UCSD-AML1 (cell line): ENCODE measurements at regions not wholly inside any gene's neighbourhood (a gene's known extent, or its start where the extent isn't known, plus 50 kb on each side); places are given as distances from the start of the nearest gene placed in this dataset.

ENCODE experiments used
- DNase-seq: peaks from one replicate; lab custom pipeline; 2025; ENCODE audit not compliant: unreplicated experiment; lab: John Stamatoyannopoulos, UW

DNA sequence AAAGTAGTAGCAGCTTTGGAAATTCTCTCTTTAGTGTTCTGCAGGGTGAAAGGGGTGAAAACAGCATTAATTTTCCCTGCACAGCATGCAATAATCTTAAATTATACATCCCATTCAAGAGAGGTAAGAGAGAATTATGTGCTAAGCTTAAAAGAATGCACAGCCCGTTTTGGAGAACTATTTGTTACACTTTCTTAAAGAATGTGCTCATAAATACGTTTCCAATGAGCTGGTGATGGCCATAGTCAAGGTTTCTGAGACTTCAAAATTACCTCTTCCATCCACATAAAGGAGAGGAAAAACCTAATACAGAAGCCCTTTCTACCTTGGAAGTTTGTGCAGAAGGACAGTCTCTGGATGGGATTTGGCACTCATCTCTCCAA is 766.7 kb upstream of the TENM3 start:
- no peak for DNase-seq

DNA sequence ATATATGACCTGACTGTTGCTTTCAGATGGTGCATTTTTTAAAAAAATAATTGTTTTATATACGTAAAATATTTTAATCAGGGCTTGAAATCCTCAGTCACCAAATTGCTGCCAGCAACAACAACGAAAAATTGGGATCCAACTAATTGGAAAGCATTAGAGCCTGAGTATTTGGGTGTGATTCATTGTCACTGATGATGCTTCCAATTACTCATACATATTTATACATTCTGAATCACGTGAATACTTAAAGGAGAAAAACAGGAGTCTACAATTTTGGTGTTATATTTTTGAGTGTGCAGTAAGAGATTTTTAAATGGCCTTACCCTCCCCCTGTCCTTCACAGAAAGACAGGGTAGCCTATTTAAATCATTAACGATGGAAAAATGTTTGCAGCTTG is 765.6 kb upstream of the TENM3 start:
- no peak for DNase-seq

DNA sequence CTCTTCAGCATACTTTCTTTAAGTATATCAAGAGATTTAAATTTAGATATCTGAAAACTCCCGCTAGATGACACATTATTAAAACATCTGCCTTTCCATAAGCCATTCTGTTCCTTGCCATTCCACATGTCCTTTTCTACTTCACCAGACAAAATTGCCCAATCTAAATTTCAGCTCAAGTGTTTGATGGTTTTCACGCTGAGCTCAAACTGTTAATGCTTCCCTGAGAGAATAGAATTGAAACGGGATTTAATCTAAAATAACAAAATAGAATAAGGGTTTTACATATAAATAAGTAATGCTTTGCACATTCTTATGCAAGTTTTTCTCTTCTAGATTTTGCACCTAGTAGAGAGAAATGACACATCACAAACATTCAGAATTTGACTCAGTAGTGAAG is 764.5 kb upstream of the TENM3 start:
- DNase-seq: no peak

DNA sequence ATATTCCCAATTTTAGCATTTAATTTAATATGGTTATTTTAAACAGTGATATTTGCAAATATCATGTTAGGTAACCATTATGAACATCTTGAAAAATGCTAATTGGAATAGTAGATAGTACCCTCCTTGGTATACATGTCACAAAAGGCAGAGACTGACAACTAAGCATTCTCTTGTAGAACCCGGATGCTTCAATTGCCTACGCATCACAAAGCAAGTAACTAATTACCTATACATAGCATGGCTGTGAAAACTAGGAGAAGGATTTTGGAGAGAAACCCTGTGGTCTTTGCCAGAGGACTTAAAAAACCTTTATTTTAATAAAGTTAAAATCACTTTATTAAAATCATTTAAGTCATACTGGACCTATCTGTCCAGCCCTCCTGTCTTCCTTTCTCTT is 764.1 kb upstream of the TENM3 start:
- no peak for DNase-seq

DNA sequence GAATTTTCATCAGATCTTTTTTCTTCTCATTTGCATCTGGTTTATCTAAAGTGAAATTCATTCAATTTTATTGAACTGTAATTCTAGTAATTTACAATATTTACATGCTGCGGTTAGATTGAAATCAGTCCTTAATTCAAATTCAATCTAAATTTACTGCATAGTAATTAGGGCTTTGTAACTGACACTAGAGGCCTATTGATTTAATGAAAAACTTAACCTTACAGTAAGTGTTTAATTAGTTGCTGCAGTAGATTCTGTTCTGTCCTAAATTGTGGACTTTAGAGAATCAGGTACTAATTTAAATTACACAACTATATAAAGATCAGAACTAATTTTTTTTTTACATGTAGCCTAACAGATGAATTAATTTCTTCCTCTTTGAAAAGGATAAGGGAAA is 758.8 kb upstream of the TENM3 start:
- DNase-seq: no peak

DNA sequence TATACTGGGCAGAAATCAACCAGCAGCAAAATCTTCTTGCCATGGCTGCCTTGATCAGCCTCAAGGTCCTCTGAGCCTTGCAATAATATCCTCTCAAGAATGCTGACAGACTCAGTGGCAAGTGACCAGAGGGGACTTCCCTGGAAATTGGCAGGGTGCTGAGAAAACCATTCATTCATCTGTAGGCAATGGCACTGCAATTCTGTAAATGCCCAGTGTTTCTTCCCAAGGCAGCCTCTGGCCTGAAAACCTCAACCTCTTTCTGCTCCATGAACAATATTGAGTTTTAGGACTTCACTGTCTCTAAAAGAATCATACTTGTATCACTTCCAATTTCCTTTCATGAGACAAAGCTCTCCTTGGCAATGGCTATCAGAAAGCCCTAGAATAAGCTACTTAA is 754.3 kb upstream of the TENM3 start:
- DNase-seq: no peak

DNA sequence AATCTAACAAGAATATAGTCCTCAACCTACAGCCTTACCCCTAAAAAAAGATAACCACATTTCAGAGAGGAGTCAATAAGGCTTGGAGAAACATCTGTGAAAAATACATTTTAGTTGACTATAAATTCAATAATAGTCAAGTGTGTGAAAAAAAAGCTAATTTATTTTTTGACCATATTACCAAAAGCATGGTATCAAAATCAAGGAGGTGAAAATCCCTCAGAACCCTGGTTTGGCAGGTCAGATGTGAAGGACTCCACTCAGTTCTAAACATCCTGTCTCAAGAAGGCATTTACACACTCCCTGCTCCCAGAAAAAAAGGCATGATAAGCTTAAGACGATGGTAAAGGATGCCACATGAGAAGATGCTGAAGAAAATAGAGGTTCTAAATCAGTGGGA is 745.1 kb upstream of the TENM3 start:
- DNase-seq: no peak

DNA sequence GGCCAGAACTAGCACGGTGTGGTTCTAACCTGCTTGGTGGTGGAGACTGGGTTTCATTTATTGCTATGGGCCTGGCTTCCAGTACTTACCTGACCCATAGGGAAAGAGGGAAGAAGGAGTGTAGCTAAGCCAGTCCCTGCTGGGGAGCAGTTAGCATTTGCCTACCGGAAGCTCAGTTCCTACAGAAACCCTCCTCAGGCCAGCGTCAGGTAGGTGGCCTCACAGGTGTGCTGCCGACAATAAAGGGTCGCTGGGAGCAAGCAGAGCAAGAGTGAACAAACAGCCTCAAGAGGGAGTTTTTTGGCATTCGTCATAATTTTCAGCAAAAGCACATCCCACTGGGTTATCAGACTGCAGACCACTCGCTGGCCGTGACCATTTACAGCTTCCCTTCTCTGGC is 740.6 kb upstream of the TENM3 start:
- DNase-seq: no peak

DNA sequence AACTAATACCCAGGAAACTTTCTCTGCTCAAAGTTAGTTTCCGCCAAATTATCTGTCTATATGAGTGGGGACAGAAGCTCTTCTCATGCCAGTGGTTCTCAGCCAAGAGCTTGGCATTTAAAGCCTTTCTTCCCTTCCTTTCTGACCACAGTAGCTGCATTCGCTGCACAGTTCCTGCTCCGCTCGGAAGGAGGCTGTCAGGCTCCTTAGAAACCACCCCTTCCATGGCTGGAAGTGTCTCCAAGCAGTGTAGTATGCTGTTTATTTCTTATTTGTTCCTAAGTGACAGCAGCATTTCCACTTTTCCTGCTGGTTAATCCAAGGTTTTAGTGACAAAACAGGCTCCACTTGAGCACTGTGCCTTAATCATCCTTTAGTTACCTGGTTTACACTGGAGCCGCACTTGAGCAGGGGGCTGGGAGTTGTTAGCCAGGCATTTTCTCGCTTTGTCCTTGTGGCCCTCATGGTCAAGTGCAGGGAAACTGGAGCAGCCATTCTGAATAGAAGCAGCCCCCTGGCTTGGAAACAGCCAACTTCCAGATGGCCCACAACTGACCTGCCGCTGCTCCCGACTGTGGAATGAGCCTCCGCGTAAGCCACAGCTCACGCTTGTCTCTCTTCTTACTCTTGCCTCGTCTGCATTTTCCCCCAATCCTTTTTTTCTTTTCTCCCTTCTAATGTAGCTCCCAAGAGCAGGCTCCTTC is 739.4 kb upstream of the TENM3 start:
- DNase-seq: no peak

DNA sequence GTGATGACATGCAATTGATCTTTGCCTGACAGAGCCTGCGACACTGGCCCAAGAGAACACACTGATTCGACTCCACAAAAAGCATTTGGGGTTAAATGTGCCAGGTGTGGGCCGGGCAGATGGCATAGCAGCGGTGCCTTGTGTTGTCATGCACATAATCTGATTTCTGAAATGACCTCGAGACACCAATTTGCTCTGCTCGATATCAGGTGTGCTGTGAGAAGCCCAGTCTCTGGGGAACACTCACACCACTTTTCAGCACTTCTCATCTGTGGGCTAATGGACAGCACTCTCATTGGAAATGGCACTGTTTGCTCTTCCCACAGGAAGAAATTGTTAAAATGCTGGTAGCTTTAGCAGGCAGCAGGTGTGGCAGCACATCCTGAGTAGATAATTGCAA is 738.3 kb upstream of the TENM3 start:
- no peak for DNase-seq

DNA sequence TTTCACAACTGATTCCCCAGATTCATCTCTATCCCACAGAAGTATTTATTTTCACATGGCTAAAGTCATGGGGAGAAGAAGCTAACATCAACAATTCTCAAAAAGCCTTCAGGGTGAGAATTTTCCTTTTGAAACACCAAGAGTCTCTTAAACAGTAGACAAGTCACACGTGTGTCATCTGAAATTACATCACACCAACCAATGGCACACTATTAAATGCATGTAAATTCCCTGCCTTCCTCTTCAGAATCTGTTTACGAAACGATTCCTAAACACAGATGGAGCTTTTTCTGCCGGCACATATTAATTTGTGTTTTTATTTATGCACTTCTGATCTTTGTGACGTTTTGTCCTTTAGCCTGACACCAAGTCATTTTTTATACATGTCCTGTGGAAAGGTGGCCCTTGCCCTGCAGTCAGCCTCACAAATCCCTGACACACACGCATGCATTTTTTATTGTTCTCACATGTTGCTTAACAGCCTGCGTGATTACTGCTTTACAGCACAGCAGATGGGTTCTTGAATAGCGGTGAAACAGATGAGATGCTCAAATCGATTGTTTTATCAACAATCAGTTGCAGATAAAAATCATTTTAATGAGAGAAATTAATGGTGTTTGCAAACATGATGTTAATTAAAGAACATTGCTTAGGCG is 735.9 kb upstream of the TENM3 start:
- DNase-seq: no peak

DNA sequence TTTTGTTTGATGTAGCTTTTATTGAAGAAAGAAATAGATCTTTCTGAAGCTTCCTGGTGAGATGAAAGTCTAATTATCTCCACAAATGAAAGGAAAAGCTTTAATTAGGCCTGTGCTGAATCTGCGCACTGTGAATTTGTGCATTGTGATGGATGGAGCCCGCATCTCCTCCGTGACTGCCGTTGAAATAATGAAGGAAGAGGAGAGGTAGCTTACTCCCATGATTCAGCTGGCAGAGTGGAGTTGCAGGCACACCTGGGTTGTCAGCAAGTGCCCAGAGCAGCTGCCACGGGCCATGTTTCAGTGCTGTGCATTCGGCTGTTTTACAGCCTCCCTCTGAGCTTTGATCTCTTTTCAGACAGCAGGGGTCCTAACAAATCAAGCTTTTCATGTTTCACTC is 735.3 kb upstream of the TENM3 start:
- no peak for DNase-seq

DNA sequence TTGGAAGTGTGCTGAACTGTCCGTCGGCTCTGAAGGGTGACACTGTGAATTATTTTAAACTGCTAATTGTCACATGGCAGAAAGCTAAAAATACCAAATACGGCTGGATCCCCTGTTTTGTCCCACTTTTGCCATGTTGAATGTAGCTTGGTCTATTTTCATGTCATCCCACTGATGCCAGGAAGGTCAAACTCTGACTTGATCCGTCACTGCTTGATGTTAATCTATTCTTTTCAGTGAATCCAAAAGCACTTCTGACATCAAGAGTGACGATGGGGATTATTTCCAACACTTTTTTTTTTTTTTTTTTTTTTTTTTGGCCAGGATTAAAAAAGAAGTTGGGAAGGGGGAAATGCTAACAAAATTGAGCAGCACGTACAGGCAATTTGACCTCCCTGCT is 734.6 kb upstream of the TENM3 start:
- DNase-seq: no peak

DNA sequence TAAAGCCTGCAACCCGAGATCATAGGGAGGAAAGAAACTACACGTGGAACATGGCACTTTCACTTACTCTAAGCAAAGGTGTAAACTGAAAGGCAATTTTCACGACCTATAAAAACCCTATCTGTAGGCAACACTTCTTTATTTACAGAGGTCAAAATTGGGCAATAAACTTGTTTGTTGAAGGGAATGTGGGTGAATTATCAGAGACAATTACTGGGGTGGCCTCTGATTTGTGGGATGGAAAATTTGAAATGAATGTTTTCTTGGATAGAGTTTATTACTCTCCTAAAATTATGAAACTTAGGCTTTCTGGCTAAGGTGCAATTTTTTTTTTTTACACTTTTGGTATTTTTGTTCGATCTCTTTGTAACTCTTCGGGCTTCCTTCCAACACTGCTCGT is 734.1 kb upstream of the TENM3 start:
- DNase-seq: no peak

DNA sequence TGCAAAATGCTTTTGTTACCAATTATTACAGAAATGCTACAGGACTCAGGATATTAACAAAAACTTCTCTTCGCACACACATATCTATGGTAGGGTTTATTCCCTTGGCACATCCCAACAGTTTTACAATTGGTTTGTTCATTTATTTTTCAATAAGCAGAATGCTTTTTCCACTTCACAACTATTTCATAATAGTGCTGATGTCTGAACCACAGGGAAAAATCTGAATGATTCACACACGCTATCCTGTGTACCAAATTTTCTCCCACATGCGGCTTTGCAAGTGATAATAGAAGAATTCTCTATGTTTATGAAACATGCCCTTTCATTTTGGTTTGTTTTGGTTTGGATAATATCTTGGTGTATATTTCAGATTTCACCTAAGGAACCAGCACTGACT is 725.7 kb upstream of the TENM3 start:
- DNase-seq: no peak

DNA sequence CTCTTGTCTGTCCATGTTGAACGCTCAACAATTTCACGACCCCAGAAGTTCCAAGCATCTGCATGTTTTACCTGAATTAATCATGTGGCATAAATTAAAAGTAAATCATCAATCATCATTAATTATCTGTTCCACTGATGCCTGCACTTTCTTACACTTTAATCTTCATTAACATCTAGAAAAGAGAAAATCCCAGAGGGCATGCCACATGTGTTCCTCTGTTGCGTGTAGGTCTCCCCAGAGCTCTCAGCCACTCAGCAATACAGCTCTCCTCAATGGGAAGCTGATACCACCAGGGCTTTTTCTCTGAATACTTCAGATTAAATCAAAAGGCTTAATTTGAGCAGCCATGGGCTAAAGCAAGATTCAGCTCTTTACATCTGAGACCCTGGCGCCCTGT is 722.4 kb upstream of the TENM3 start:
- DNase-seq: no peak

DNA sequence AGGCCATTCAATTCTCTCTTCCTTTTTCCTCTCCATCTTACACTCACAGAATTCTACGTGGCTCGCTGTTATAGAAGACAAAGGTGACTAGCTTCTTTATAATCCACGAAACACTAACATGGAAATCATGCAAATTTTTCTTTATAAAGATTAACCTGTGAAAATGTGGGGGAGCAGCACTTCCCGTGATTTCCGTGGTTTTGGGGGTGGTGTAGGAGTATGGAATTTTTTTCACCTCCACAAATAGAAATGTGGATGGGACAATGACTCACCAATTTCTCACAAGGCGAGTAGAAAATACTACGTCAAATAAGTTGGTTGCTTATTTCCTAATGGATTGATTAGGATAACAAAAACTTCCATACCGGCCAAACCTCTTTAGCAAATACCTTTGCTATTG is 719.2 kb upstream of the TENM3 start:
- DNase-seq: no peak

DNA sequence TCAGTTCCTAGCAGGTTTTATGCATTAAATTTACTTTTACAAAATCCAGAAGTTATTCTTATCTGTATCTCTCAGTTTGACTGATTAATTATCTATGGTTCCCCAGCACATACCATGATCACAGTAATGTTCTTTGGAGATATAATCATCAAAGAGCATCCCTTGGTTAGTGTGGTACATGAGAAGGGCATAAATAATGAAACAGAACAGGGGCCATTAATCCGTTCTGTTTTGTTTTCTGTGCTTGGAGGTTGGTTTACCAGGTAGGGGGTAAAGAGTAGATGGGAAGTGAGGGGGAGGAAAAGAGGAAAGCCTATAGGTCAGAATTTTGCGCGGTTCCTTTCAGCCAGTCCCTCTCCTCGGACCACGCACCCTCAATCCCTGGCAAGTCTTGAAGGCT is 718.7 kb upstream of the TENM3 start:
- no peak for DNase-seq

DNA sequence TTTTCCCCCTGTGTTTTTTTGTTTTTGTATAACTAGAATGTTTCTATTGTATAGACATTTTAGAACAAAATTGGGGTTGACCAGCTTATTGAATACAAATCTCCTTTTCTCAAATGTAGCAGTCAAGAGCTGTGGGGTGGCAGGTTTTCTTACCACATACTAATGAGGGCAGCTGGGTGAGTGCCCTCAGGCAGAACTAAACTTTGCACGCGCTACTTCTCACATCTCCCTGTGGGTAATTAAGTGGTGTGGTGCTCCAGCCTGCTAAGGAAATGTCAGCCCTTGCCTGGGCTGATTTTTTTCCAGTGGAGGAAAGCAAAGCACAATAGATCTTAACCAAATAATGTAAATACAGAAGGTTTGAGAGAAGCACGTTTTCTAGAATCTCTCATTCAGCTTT is 717.6 kb upstream of the TENM3 start:
- DNase-seq: no peak

DNA sequence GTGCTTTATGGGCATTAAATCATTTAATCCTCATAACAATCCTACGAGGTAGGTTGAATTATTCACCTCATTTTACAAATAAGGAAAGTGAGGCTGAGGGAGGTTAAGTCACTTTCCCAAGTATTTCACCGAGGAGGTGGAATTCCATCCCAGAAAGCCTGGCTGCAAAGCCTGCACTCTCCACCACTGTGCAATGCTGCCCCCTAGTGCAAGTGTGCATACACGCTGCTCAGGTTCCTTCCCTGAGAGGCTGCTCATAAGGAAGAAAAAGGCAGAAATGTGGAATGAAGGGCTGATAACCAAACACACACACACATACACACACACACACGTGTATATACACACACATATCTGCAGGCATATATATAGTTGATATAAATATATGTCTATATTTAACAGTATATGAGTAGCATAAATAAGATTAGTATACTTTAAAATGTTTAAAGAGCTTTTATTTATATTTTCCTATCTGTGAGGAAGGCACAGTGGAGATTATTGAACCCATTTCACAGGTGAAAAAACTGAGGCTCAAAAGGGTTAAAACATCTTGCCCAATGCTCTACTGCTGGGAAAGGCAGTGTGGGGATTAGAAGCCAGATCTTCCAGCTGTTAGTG is 714.5 kb upstream of the TENM3 start:
- peak; percentile 33 for DNase-seq

DNA sequence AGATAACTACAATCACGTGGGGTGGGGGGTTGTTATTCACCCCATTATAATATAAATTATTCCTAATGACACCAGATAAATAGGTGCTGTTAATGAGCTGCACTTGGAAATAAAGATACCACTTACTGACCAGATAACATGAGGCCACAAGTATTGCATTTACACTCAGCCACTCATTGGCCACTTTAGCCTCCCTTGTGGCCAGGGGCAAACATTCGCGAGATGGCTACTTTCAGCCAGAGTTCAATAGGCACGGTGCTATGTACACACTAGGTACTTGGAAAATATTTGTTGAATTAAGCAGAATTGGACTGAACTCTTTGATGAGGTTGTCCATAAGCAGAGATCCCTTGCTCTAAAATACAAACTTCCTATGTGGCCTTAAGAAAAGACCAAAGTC is 713.7 kb upstream of the TENM3 start:
- no peak for DNase-seq

DNA sequence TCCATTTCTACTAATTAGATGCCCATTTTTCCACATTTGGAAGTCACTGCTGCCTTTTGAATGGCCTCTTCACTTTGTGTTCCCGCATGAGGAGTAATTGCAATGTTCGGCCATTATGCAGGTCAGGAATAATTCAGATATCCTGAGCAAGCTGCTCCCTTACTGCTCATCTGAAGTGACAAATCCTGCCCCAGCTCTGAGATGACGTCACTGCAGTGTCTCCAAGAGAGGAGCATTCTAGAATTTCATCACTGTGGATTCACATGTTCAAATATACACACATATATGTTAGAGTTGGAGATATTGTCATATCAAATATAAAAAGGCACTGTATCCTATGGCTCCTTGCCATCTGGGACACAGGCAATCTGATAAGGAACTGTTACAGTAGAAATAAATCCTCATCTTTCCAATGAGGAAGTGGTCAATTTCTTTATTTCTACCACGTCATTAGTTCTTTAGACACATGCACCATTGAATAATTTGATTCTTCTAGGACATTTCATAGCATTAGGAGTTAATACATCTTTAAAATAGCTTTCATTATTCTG is 706.9 kb upstream of the TENM3 start:
- no peak for DNase-seq
